ENCODE measurements at regions not wholly inside any gene's neighbourhood (a gene's known extent, or its start where the extent isn't known, plus 50 kb on each side); places are given as distances from the start of the nearest gene placed in this dataset.

DNA sequence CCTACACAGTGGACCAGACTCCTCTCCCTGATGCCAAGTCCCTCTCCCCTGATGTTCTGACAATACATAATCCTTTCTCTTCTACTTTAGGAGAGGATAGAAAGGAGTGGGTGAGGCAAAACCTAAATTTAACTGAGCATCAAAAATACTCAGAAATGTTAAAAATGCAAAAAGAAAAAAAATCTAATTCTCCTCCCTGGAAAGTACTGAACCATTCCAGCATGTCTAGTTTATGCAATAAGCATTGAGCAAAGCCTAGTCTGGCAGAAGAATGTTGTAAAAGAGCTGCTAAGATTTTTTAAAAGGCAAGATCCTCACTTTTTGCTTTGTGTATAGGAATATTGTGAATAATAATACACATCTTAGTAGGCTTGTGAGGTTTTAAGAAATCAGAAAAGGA, 116.6 kb upstream of the STXBP5 start:
- TF ChIP-seq SPI1 (IDR thresholded peaks at IDR 0.05; ENCODE audit: borderline replicate concordance, low read depth) (no peak), CTCF (IDR thresholded peaks at IDR 0.05; ENCODE audit: insufficient read depth, low read length) (no peak), POLR2AphosphoS5 (IDR thresholded peaks at IDR 0.05; ENCODE audit: low read depth) (no peak), GABPA (IDR thresholded peaks at IDR 0.05; ENCODE audit: low read depth) (no peak)
- TF ChIP-seq, protein P1, sequence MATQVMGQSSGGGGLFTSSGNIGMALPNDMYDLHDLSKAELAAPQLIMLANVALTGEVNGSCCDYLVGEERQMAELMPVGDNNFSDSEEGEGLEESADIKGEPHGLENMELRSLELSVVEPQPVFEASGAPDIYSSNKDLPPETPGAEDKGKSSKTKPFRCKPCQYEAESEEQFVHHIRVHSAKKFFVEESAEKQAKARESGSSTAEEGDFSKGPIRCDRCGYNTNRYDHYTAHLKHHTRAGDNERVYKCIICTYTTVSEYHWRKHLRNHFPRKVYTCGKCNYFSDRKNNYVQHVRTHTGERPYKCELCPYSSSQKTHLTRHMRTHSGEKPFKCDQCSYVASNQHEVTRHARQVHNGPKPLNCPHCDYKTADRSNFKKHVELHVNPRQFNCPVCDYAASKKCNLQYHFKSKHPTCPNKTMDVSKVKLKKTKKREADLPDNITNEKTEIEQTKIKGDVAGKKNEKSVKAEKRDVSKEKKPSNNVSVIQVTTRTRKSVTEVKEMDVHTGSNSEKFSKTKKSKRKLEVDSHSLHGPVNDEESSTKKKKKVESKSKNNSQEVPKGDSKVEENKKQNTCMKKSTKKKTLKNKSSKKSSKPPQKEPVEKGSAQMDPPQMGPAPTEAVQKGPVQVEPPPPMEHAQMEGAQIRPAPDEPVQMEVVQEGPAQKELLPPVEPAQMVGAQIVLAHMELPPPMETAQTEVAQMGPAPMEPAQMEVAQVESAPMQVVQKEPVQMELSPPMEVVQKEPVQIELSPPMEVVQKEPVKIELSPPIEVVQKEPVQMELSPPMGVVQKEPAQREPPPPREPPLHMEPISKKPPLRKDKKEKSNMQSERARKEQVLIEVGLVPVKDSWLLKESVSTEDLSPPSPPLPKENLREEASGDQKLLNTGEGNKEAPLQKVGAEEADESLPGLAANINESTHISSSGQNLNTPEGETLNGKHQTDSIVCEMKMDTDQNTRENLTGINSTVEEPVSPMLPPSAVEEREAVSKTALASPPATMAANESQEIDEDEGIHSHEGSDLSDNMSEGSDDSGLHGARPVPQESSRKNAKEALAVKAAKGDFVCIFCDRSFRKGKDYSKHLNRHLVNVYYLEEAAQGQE (IDR thresholded peaks at IDR 0.05; ENCODE audit: insufficient replicate concordance, low read depth), result no peak
- H3K4me3 ChIP-seq (replicated peaks; ENCODE audit: insufficient read depth, low read length), result no peak overlapping the region

DNA sequence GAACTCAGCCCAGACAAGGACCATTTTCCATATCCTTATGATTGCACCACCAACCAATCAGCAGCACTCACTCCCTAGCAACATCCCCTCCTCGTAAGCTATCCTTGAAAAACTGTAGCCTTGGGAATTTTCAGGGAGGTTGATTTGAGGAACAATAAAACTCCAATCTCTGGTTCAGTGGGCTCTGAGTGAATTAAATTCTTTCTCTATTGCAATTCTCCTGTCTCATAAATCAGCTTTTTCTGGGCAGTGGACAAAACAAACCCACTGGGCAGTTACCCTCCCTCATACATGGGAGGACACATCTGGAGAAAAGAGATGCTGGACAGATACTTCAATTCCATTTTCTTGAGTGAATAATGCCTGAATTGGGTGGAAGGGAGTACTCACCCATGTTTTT, 115.4 kb upstream of the STXBP5 start:
- Histone ChIP-seq H3K27me3 (ENCODE audit: insufficient read depth, poor library complexity, severe bottlenecking) (no peaks in the 10 kb centered on the region), H3K4me3 (replicated peaks; ENCODE audit: insufficient read depth, low read length) (no peak overlapping the region), H3K27ac (replicated peaks) (no peak overlapping the region)
- TF ChIP-seq, protein P1 (IDR thresholded peaks at IDR 0.05; ENCODE audit: insufficient replicate concordance, low read depth), result no peak
- TF ChIP-seq POLR2AphosphoS5 (IDR thresholded peaks at IDR 0.05; ENCODE audit: low read depth) (no peak), GABPA (IDR thresholded peaks at IDR 0.05; ENCODE audit: low read depth) (no peak), CTCF (IDR thresholded peaks at IDR 0.05; ENCODE audit: insufficient read depth, low read length) (no peak), SPI1 (IDR thresholded peaks at IDR 0.05; ENCODE audit: borderline replicate concordance, low read depth) (no peak)
- no peak for DNase-seq (ENCODE audit: low read depth in 1 of 2, low spot score in 1 of 2)

More for the DNA sequence above, 116.6 kb upstream of the STXBP5 start:
- DNase-seq (ENCODE audit: low read depth in 1 of 2, low spot score in 1 of 2), result no peak
- H3K27me3 ChIP-seq (ENCODE audit: insufficient read depth, poor library complexity, severe bottlenecking), result no peaks in the 10 kb centered on the region
- H3K27ac ChIP-seq (replicated peaks), result no peak overlapping the region

DNA sequence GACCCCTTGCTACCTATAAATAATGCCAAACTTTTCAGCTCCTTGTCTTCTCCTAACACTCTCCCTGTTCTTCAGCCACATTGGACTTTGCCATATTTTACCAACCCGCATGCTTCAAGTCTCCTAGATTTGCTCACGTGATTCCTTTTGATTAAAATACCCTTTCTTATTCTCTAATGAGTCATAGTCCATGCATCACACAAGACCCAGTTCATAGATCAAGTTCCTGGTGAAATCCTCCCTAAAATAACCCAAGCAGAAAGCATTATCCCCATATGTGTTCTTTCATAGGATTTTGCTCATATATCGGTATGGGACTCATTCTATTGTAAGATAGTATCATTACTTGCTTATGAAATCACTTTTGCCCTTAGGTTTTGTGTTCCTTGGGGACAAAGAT, 108.9 kb upstream of the STXBP5 start:
- no peak overlapping the region for H3K27ac ChIP-seq (replicated peaks)
- TF ChIP-seq POLR2AphosphoS5 (IDR thresholded peaks at IDR 0.05; ENCODE audit: low read depth) (no peak), GABPA (IDR thresholded peaks at IDR 0.05; ENCODE audit: low read depth) (no peak), SPI1 (IDR thresholded peaks at IDR 0.05; ENCODE audit: borderline replicate concordance, low read depth) (no peak), CTCF (IDR thresholded peaks at IDR 0.05; ENCODE audit: insufficient read depth, low read length) (no peak)
- TF ChIP-seq, protein P1 (IDR thresholded peaks at IDR 0.05; ENCODE audit: insufficient replicate concordance, low read depth), result no peak
- H3K27me3 ChIP-seq (ENCODE audit: insufficient read depth, poor library complexity, severe bottlenecking), result no peaks in the 10 kb centered on the region
- no peak overlapping the region for H3K4me3 ChIP-seq (replicated peaks; ENCODE audit: insufficient read depth, low read length)
- DNase-seq (ENCODE audit: low read depth in 1 of 2, low spot score in 1 of 2), result no peak
